Neural cell (in vitro differentiated cells): ENCODE measurements at regions not wholly inside any gene's neighbourhood (a gene's known extent, or its start where the extent isn't known, plus 50 kb on each side); places are given as distances from the start of the nearest gene placed in this dataset.

ENCODE experiments used
- H2AFZ ChIP-seq: fragments of 200-600, 300-800 bp; sonication (generic), shearing (Covaris generic); 2 replicates; pipeline ENCODE4 v1.6.0; 2014; ENCODE audit warnings: low read depth, mild to moderate bottlenecking, antibody characterized with exemption, low read length, moderate library complexity
- H3F3A ChIP-seq: fragments of 200-600 bp; shearing (Covaris generic); 2 replicates; pipeline ENCODE4 v1.6.1; 2016; ENCODE audit warnings: mild to moderate bottlenecking, moderate library complexity, mixed read lengths, antibody characterized with exemption, low read length; ENCODE audit not compliant: insufficient read depth, poor library complexity, severe bottlenecking
- H3K27ac ChIP-seq: fragments of 200-600, 300-800 bp; sonication (generic), shearing (Covaris generic); 2 replicates; pipeline ENCODE4 v1.5.1; 2014; ENCODE audit warnings: mild to moderate bottlenecking, low read length, moderate library complexity
- H3K27me3 ChIP-seq: fragments of 300-800, 200-600 bp; sonication (generic), shearing (Covaris generic); 2 replicates; pipeline ENCODE4 v1.6.0; 2014; ENCODE audit warnings: mild to moderate bottlenecking, low read depth, low read length, moderate library complexity; ENCODE audit not compliant: insufficient read depth
- H3K36me3 ChIP-seq: fragments of 300-800, 200-600 bp; sonication (generic), shearing (Covaris generic); 2 replicates; pipeline ENCODE4 v1.5.1; 2014; ENCODE audit warnings: mild to moderate bottlenecking, antibody characterized with exemption, low read length, moderate library complexity; ENCODE audit not compliant: insufficient read depth
- H3K4me2 ChIP-seq: fragments of 300-800, 200-600 bp; sonication (generic), shearing (Covaris generic); 2 replicates; pipeline ENCODE4 v1.6.0; 2014; ENCODE audit warnings: mild to moderate bottlenecking, low read length
- H3K4me3 ChIP-seq: fragments of 300-800, 200-600 bp; sonication (generic), shearing (Covaris generic); 2 replicates; pipeline ENCODE4 v1.5.1; 2014; ENCODE audit warnings: mild to moderate bottlenecking, low read length, moderate library complexity
- H3K79me2 ChIP-seq: fragments of 200-600 bp; shearing (Covaris generic); replicated peaks from 2 replicates; pipeline ENCODE4 v1.6.0; 2014; ENCODE audit warnings: mild to moderate bottlenecking, low read length, moderate library complexity; ENCODE audit not compliant: insufficient read depth
- H3K9ac ChIP-seq: fragments of 300-800, 200-600 bp; sonication (generic), shearing (Covaris generic); 2 replicates; pipeline ENCODE4 v1.6.1; 2016; ENCODE audit warnings: mild to moderate bottlenecking, low read length, mixed read lengths
- H3K9me2 ChIP-seq: fragments of 200-600 bp; shearing (Covaris generic); 2 replicates; pipeline ENCODE4 v1.6.1; 2016; ENCODE audit warnings: mild to moderate bottlenecking, low read length, mixed read lengths; ENCODE audit not compliant: insufficient read depth
- H3K9me3 ChIP-seq: fragments of 200-600, 300-800 bp; sonication (generic), shearing (Covaris generic); 2 replicates; pipeline ENCODE4 v1.6.1; 2016; ENCODE audit warnings: mild to moderate bottlenecking, mixed run types, low read length, moderate library complexity, mixed read lengths
- H4K20me1 ChIP-seq: fragments of 200-600 bp; shearing (Covaris generic); 2 replicates; pipeline ENCODE4 v1.6.1; 2016; ENCODE audit warnings: mild to moderate bottlenecking, mixed run types; ENCODE audit not compliant: insufficient read depth
- EP300 ChIP-seq: fragments of 450-650 bp; conservative IDR thresholded peaks from 2 replicates; pipeline ENCODE4 v1.6.1; 2014; ENCODE audit warnings: antibody characterized with exemption, mild to moderate bottlenecking, moderate library complexity; ENCODE audit not compliant: poor library complexity, severe bottlenecking
- EZH2 ChIP-seq: fragments of 200-600, 300-800 bp; shearing (Covaris generic), sonication (generic); IDR thresholded peaks from 2 replicates; pipeline ENCODE4 v1.6.1; 2014; ENCODE audit warnings: antibody characterized with exemption, low read length, borderline replicate concordance, mild to moderate bottlenecking; ENCODE audit not compliant: insufficient read depth, poor library complexity, severe bottlenecking
- MXI1 ChIP-seq: fragments of 450-650 bp; conservative IDR thresholded peaks from 2 replicates; pipeline ENCODE4 v1.6.1; 2014; ENCODE audit warnings: antibody characterized with exemption, mild to moderate bottlenecking; ENCODE audit not compliant: poor library complexity, severe bottlenecking
- POLR2AphosphoS5 ChIP-seq: IDR thresholded peaks from 2 replicates; pipeline ENCODE4 v1.6.1; 2012
- RAD21 ChIP-seq: fragments of 450-650 bp; conservative IDR thresholded peaks from 2 replicates; pipeline ENCODE4 v1.6.1; 2014; ENCODE audit warnings: antibody characterized with exemption, mild to moderate bottlenecking, moderate library complexity
- SMC3 ChIP-seq: fragments of 450-650 bp; conservative IDR thresholded peaks from 2 replicates; pipeline ENCODE4 v1.6.1; 2014; ENCODE audit warnings: antibody characterized with exemption, mild to moderate bottlenecking, moderate library complexity; ENCODE audit not compliant: poor library complexity
- TAF1 ChIP-seq: IDR thresholded peaks from 2 replicates; pipeline ENCODE4 v1.6.1; 2012; ENCODE audit warnings: low read depth
- TF ChIP-seq, protein P1 (sequence below): fragments of 450-650 bp; IDR thresholded peaks from 2 replicates; pipeline ENCODE4 v1.5.1; 2014; ENCODE audit warnings: antibody characterized with exemption, mild to moderate bottlenecking, moderate library complexity; ENCODE audit not compliant: poor library complexity, severe bottlenecking
- TF ChIP-seq, protein P2 (sequence below): IDR thresholded peaks from 2 replicates; pipeline ENCODE4 v1.6.1; 2012; ENCODE audit warnings: borderline replicate concordance

DNA sequence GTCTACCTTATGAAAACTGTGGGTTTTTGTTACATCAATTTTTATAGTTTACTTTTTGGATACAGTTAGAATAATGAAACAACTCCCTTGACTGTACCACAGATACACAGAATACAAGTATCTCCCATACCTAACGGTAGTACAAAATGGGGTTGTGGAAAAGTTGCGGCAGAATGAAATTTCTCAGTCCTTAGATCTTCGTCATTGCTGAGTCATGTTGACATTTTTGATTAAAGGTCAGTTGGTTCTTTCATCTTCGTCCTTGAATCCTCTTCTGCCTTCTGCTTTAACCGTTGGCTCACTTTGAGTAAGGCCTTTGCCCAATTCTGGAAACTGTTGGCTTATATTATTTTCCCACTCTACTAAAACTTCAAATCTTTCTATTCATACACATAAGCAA is 75.6 kb downstream of the TRIML1 start:
- no peaks in the 10 kb centered on the region for H3F3A ChIP-seq
- H3K9ac ChIP-seq: no peak overlapping the region
- H3K79me2 ChIP-seq: no peaks in the 10 kb centered on the region
- H3K9me3 ChIP-seq: no peaks in the 10 kb centered on the region
- no peak overlapping the region for H2AFZ ChIP-seq
- H3K36me3 ChIP-seq: no peaks in the 10 kb centered on the region
- TF ChIP-seq SMC3 (no peak), MXI1 (no peak), POLR2AphosphoS5 (no peak), RAD21 (no peak), EP300 (no peak), TAF1 (no peak), EZH2 (no peak)
- TF ChIP-seq, protein P1, sequence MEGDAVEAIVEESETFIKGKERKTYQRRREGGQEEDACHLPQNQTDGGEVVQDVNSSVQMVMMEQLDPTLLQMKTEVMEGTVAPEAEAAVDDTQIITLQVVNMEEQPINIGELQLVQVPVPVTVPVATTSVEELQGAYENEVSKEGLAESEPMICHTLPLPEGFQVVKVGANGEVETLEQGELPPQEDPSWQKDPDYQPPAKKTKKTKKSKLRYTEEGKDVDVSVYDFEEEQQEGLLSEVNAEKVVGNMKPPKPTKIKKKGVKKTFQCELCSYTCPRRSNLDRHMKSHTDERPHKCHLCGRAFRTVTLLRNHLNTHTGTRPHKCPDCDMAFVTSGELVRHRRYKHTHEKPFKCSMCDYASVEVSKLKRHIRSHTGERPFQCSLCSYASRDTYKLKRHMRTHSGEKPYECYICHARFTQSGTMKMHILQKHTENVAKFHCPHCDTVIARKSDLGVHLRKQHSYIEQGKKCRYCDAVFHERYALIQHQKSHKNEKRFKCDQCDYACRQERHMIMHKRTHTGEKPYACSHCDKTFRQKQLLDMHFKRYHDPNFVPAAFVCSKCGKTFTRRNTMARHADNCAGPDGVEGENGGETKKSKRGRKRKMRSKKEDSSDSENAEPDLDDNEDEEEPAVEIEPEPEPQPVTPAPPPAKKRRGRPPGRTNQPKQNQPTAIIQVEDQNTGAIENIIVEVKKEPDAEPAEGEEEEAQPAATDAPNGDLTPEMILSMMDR: no peak
- TF ChIP-seq, protein P2, sequence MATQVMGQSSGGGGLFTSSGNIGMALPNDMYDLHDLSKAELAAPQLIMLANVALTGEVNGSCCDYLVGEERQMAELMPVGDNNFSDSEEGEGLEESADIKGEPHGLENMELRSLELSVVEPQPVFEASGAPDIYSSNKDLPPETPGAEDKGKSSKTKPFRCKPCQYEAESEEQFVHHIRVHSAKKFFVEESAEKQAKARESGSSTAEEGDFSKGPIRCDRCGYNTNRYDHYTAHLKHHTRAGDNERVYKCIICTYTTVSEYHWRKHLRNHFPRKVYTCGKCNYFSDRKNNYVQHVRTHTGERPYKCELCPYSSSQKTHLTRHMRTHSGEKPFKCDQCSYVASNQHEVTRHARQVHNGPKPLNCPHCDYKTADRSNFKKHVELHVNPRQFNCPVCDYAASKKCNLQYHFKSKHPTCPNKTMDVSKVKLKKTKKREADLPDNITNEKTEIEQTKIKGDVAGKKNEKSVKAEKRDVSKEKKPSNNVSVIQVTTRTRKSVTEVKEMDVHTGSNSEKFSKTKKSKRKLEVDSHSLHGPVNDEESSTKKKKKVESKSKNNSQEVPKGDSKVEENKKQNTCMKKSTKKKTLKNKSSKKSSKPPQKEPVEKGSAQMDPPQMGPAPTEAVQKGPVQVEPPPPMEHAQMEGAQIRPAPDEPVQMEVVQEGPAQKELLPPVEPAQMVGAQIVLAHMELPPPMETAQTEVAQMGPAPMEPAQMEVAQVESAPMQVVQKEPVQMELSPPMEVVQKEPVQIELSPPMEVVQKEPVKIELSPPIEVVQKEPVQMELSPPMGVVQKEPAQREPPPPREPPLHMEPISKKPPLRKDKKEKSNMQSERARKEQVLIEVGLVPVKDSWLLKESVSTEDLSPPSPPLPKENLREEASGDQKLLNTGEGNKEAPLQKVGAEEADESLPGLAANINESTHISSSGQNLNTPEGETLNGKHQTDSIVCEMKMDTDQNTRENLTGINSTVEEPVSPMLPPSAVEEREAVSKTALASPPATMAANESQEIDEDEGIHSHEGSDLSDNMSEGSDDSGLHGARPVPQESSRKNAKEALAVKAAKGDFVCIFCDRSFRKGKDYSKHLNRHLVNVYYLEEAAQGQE: no peak
- H3K27ac ChIP-seq: no peak overlapping the region
- H3K4me3 ChIP-seq: no peak overlapping the region
- no peak overlapping the region for H3K4me2 ChIP-seq
- no peaks in the 10 kb centered on the region for H3K27me3 ChIP-seq
- H3K9me2 ChIP-seq: no peaks in the 10 kb centered on the region
- H4K20me1 ChIP-seq: no peaks in the 10 kb centered on the region

DNA sequence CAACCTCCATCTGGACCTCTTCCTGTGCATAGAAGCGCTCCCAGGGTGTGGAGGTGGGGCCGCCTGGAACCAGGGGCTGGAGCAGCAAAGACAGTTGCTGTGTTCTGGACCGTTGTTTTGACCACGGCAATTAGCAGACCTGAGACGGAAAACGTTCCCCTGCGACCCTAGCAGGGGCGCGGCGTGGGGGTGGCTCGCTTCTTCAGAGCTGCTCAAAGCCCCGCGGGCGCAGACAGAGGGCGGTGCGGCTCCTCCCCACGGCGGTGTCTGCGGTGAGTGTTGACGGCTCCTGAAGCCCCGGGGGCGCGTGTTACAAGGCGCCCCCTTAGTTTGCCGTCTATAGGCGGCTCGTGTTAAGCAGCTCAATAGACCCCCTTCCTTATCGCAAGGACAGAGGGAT is 79.2 kb downstream of the TRIML1 start:
- Histone ChIP-seq H3K36me3 (no peaks in the 10 kb centered on the region), H3K4me3 (no peak overlapping the region), H3K4me2 (no peak overlapping the region), H4K20me1 (no peaks in the 10 kb centered on the region), H3K27me3 (no peaks in the 10 kb centered on the region), H3K27ac (no peak overlapping the region), H2AFZ (no peak overlapping the region), H3K9me3 (no peaks in the 10 kb centered on the region), H3K9ac (no peak overlapping the region), H3F3A (no peaks in the 10 kb centered on the region), H3K79me2 (no peaks in the 10 kb centered on the region), H3K9me2 (no peaks in the 10 kb centered on the region)
- TF ChIP-seq EZH2 (no peak), EP300 (no peak), POLR2AphosphoS5 (no peak), TAF1 (no peak), SMC3 (no peak), RAD21 (no peak), MXI1 (no peak)
- TF ChIP-seq, protein P1: no peak
- TF ChIP-seq, protein P2: no peak
